Heart right ventricle (tissue), 16 donors: ENCODE measurements at regions not wholly inside any gene's neighbourhood (a gene's known extent, or its start where the extent isn't known, plus 50 kb on each side); places are given as distances from the start of the nearest gene placed in this dataset.
"Not testable (repeated sequence)": the region's sequence is repeated elsewhere in the genome, so short reads cannot be mapped to it uniquely, and the experiment has no call there.

Source experiments
- ATAC-seq, 8 donors: fragments of 200-7000 bp; cut with Tn5 transposase; one replicate each; pipeline ENCODE4 v1.9.1; 2020; ENCODE audit warnings: mild to moderate bottlenecking in 8 of 8, moderate library complexity in 8 of 8, moderate number of reproducible peaks in 1 of 8
- DNase-seq, 2 donors: peaks; one replicate each; pipeline ENCODE4 v3.0.0-alpha.2; 2020
- H3K27ac ChIP-seq, 10 donors: fragments of 200-600 bp; sonication (generic) in 2 of 10; one replicate each; pipeline versions ENCODE4 v1.5.0 to v1.8.0; 2020 to 2022; ENCODE audit warnings: mild to moderate bottlenecking in 3 of 10
- H3K27me3 ChIP-seq, 7 donors: fragments of 200-600 bp; one replicate each; pipeline ENCODE4 v1.8.0; 2021 to 2022; ENCODE audit warnings: mild to moderate bottlenecking in 2 of 7
- H3K36me3 ChIP-seq, 9 donors: fragments of 200-600 bp; sonication (generic) in 1 of 9; one replicate each; pipeline versions ENCODE4 v1.5.0 to v1.8.0; 2020 to 2022; ENCODE audit warnings: mild to moderate bottlenecking in 2 of 9
- H3K4me1 ChIP-seq, 9 donors: fragments of 200-600 bp; sonication (generic) in 1 of 9; one replicate each; pipeline versions ENCODE4 v1.5.0 to v1.8.0; 2020 to 2022; ENCODE audit warnings: mild to moderate bottlenecking in 4 of 9
- H3K4me3 ChIP-seq, 10 donors: fragments of 200-600 bp; sonication (generic) in 2 of 10; one replicate each; pipeline versions ENCODE4 v1.5.0 to v1.8.0; 2020 to 2022; ENCODE audit warnings: mild to moderate bottlenecking in 7 of 10, moderate library complexity in 2 of 10
- H3K9me3 ChIP-seq, 11 donors: fragments of 200-600 bp in 10 of 11; sonication (generic) in 2 of 11; one replicate each; pipeline versions ENCODE4 v1.5.0 to v1.8.0; 2013 to 2022; ENCODE audit warnings: mild to moderate bottlenecking in 2 of 11, control low read depth in 1 of 11, moderate library complexity in 1 of 11
- WGBS, 2 donors: extraction: QIAGEN DNeasy Blood & Tissue Kit; methylation state at CpG; one replicate each; pipeline ENCODE4 v1.1.7; 2013; ENCODE audit warnings: inconsistent platforms in 1 of 2; 5-methylcytosine and 5-hydroxymethylcytosine counted together
- intact Hi-C, 10 donors: fragments of 100-400 bp; cut with DNase I; formaldehyde crosslinking; loops; one replicate each; pipeline versions ENCODE4 v1.11.1 to v1.14.2; 2022
- donor health status: Arrhythmogenic right ventricular cardiomyopathy.
- donor health status: ischemic (EF 13 %, LVEDD 7.1; RV severe dilation, severe dysfunction).
- donor health status: healthy with polysubstance abuse.
- donor health status: DM: no; HTN: yes; CAD: no.
- donor health status: DM: no; HTN: no; CAD: no.
- donor health status: ischemic (EF 25% LVEDD 6.9; RV normal size, moderate dysfunction).
- donor health status: ischemic (EF 25% LVEDD 5.7; RV mildly dilated, moderate dysfunction).
- donor health status: healthy.
- donor health status: DM: yes; HTN: yes; CAD: no.
- donor health status: Ischemic cardiomyopathy.
- donor health status: ischemic (EF 35%, LVEDD 5.7; RV mildly dilated, moderate dysfunction).
- donor health status: nonischemic (EF 11% LVEDD 7.7; RV severe dilation, severe dysfunction).
- donor health status: DM: yes; HTN: yes; CAD: no.
- donor health status: PGD.
- donor health status: ischemic (EF 29% LVEDD 5.4; RV normal size, mild dysfunction).
- donor health status: nonischemic (EF 23%, LVEDD 6.1; RV moderate dilation, normal function).

- H3K4me1 ChIP-seq, H3K4me3 ChIP-seq, H3K36me3 ChIP-seq, H3K27ac ChIP-seq, intact Hi-C loops, DNase-seq, ATAC-seq, H3K9me3 ChIP-seq: not testable (repeated sequence)
- WGBS, 2 donors: 78 to 79% methylated on average over 5 of the region's 5 CpGs
- peaks cover 0 to 12% (median 0%) of the 10 kb centered on the region in 7 donors for H3K27me3 ChIP-seq
These were observed 69.1 kb upstream of the THOC3 start for GRCh38 chr5:176037190-176037589.

DNA sequence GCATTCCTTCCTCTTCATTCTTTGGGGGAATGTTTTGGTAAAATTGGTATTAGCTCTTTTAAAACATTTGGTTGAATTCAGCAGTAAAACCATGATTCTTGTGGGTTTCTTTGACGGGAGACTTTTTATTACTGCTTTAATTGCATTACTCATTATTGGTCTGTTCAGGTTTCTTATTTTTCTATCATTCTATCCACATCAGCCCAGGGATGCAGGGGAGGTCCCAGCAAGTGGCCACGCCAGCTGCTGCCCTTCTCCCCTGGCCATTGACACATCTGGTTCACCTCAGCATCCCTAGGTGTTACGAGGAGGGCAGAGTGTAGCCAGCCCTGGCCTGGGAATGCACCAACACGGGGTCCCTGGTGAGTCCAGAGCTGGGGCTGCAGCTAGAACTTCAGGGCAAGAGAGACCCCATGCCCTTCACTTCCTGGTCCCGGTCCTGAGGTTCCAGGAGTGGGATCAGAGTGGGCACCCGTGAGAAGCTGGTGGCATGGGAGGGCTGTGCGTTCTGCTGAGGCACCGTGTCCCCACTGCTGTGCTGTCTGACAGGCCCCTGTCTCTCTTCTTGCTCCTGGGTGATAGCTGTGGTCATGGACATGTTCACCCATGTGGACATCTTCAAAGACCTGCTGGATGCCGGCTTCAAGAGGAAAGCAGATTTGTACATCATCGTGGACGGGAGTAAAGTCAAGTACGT is 72.1 kb upstream of the THOC3 start:
- H3K27me3 ChIP-seq: peaks cover 0 to 12% (median 0%) of the 10 kb centered on the region in 7 donors
- H3K36me3 ChIP-seq, H3K9me3 ChIP-seq, intact Hi-C loops, ATAC-seq, DNase-seq, H3K4me1 ChIP-seq, H3K27ac ChIP-seq, H3K4me3 ChIP-seq: not testable (repeated sequence)
- WGBS, 2 donors: 79 to 85% methylated on average over 11 to 12 of the region's 12 CpGs

- peaks cover 0 to 12% (median 0%) of the 10 kb centered on the region in 7 donors for H3K27me3 ChIP-seq
- H3K27ac ChIP-seq, DNase-seq, H3K9me3 ChIP-seq, intact Hi-C loops, H3K4me3 ChIP-seq, H3K4me1 ChIP-seq, ATAC-seq, H3K36me3 ChIP-seq: not testable (repeated sequence)
- 84 to 91% methylated on average over 14 to 15 of the region's 15 CpGs for WGBS, 2 donors
These were observed 73.3 kb upstream of the THOC3 start for GRCh38 chr5:176041248-176041994.

DNA sequence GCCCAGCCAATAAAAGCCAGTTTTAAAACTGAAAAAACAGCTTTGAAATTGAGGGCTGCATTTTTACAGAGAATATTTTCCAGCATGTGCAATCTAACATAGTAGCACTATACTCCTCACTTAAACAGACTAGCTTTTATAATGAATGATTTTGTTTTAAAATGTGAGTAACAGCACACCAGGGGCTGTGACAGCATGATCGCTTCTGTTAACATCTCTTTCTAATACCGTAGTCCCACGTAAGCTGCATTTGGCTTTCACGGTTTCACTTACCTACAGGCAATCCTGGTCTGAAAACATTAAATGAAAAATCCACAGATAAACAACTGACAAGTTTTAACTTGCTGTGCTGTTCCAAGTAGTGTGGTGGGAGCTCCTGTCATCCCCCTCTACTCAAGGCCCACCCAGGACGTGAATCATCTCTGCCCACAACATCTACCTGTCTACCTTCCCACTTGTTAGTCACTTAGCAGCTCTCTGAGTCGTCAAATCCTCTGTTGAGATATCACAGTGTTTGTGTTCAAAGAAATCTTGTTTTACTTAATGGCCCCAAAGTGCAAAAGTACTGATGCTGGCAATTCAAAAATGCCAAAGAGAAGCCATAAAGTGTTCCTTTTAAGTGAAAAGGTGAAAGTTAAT is 74.0 kb upstream of the THOC3 start:
- intact Hi-C loops, H3K9me3 ChIP-seq, ATAC-seq, H3K4me1 ChIP-seq, DNase-seq, H3K27ac ChIP-seq, H3K4me3 ChIP-seq, H3K36me3 ChIP-seq: not testable (repeated sequence)
- 72 to 74% methylated on average over 6 of the region's 6 CpGs for WGBS, 2 donors
- peaks cover 0 to 12% (median 0%) of the 10 kb centered on the region in 7 donors for H3K27me3 ChIP-seq

DNA sequence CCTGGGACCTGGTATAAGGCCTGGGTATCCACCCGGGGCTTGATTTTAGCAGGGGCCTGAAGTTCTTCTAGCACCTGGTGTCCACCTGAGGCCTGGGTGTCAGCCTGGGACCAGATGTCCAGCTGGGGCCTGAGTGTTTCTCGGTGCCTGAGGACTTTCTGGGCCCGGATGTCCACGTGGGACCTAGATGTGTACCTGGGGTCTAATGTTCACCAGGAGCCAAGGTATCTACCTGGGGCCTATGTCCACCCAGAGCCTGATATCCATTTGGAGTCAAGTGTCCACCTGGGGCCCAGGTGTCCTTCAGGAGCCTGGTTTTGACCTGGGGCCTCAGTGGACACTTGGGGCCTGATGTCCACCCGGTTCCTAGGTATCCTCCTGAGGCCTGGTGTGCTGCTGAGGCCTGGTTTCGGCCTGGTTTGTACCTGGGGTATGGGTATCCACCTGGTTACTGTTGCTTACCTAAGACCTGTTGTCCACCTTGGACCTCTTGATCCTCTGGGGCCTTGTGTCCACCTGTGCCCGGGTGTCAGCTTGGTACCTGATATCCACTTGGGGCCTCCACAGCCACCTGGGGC is 75.2 kb upstream of the THOC3 start:
- ATAC-seq: peak in 2 of 8 donors; percentile 18 to 23
- H3K36me3 ChIP-seq, H3K27ac ChIP-seq, H3K4me3 ChIP-seq, DNase-seq, H3K9me3 ChIP-seq, H3K4me1 ChIP-seq, intact Hi-C loops: not testable (repeated sequence)
- peaks cover 0 to 12% (median 0%) of the 10 kb centered on the region in 7 donors for H3K27me3 ChIP-seq
- 84 to 97% methylated on average over 7 of the region's 7 CpGs for WGBS, 2 donors

DNA sequence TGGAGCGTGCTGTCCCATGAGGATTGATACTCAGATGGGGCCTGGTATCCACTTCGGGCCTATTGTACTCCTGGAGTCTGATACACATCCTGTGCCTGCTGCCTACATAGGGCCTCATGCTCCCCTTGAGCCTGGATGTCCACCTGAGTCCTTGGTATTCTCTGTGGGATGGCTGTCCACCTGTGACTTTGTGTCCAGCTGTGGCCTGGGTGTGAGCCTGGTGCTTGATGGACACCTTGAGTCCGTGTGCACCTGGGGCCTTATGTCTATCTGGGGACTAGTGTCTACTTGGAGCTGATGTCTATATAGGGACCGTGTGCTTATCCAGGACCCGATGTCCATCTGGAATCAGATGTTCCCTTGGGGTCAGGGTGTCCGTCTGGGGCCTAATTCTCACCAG is 75.9 kb upstream of the THOC3 start:
- not testable (repeated sequence) for H3K36me3 ChIP-seq

DNA sequence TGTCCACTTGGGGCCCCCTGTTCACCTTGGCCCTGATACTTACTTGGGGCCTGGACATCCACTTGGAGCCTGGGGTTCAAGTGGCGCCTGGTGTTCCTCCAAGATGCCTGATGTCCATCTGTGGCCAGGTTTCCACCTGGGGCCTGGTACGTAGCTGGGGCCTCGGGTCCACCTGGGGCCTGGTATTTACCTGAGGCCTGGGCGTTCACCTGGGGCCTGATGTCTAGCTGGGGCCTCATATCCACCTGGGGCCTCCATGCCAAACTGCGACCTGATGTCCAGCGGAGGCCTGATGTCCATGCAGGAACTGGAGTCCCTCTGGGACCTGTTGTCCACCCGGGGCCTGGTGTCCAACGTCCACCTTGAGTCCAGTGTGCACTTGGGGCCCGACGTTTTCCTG is 76.3 kb upstream of the THOC3 start:
- DNase-seq, H3K4me3 ChIP-seq, H3K27ac ChIP-seq, ATAC-seq, intact Hi-C loops, H3K4me1 ChIP-seq, H3K36me3 ChIP-seq, H3K9me3 ChIP-seq: not testable (repeated sequence)
- WGBS, 2 donors: 93 to 94% methylated on average over 5 to 6 of the region's 10 CpGs
- H3K27me3 ChIP-seq: peaks cover 0 to 12% (median 0%) of the 10 kb centered on the region in 7 donors

More for the DNA sequence above, 75.9 kb upstream of the THOC3 start:
- H3K27ac ChIP-seq, ATAC-seq, DNase-seq, intact Hi-C loops, H3K4me1 ChIP-seq, H3K4me3 ChIP-seq, H3K9me3 ChIP-seq: not testable (repeated sequence)
- H3K27me3 ChIP-seq: peaks cover 0 to 12% (median 0%) of the 10 kb centered on the region in 7 donors
- WGBS, 2 donors: 83 to 85% methylated on average over 6 of the region's 6 CpGs

DNA sequence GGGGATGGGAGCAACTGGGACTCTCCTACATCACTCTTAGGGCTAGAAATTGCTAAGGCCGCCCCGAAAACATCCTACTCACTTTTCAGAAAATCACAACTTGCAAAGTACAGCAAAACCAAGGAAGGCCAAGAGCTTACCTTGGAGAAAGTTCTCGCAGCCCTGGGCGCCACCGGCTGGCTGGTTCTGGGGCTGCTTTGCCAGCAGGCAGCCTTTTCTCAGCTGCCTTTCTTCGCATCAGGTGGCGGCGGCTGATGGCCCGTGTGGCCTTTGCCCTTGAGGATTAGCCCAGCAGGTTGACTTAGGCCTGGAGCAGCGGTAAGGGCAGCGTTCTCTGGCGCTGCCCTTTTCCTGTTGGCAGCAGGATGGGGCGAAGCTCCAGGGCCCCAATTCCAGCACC is 77.3 kb upstream of the THOC3 start:
- H3K36me3 ChIP-seq, H3K27ac ChIP-seq, intact Hi-C loops, H3K4me3 ChIP-seq, H3K4me1 ChIP-seq, H3K27me3 ChIP-seq, ATAC-seq, H3K9me3 ChIP-seq, DNase-seq: not testable (repeated sequence)
- 77 to 79% methylated on average over 10 of the region's 13 CpGs for WGBS, 2 donors

DNA sequence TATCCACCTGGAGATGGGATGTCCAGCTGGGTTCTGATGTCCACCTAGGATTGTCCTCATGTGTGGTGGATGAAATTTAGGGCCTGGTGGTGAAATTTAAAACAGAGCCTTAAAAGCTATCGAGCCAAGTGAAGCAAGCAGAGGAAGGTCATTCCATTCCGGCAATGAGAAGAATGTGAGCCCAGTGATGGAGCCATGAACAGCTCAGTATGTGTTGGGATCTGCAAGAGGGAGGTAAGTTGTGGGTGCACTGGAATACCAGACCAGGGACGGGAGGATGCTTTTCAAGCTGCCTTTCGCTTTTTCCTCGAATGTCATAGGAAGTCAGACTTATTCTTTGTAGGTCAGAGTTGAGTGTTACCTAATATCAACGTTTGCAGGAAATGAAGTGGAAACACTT is 80.6 kb upstream of the THOC3 start:
- DNase-seq, intact Hi-C loops, H3K27me3 ChIP-seq, H3K36me3 ChIP-seq, H3K9me3 ChIP-seq, H3K4me1 ChIP-seq, ATAC-seq, H3K27ac ChIP-seq, H3K4me3 ChIP-seq: not testable (repeated sequence)
- WGBS, 2 donors: 76 to 79% methylated on average over 6 of the region's 6 CpGs

DNA sequence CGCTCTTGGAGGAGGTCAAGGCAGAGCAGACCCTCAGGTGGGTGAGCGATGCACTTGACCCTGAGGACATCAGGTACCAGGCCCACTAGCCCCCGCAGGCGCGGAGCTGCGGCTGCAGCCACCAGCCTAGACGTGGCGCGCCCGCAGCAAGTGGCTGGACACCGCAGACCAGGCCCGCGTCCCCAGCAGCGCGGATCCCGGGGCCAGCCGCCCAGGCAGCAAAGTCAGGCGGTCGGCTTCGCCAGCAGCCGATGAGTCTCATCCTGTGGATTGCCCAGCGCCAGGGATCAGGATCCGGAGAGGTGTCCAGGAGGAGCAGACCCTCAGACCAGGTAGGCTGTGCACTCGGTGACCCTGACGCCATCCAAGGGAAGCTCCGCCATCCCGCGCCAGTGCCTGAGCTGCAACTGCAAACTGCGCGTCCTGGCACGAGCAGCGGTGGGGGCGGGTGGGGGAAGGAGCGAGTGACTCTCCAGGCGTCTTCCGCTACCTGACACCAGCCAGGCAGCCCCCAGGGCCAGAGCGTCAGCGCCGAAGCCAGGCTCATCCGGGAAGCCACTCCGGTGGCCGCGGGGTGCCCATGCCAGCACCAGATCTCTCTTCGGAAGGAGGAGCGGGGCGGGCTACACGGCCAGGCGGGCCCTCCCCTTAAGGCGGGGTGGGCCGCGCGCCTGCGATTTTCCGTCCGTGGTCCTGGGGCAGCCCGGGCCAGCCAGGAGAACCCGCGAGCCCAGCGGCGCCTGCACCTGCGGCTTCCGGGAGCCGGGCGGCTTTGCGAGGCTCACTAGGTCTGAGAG is 92.6 kb upstream of the THOC3 start:
- H3K9me3 ChIP-seq, H3K27me3 ChIP-seq, H3K4me1 ChIP-seq, H3K27ac ChIP-seq, DNase-seq, H3K36me3 ChIP-seq, intact Hi-C loops, H3K4me3 ChIP-seq: not testable (repeated sequence)
- peak; percentile 33 to 86 (median 62) for ATAC-seq
- 0 to 1% methylated on average over 10 to 18 of the region's 65 CpGs for WGBS, 2 donors
